H1 (cell line): ENCODE measurements at regions not wholly inside any gene's neighbourhood (a gene's known extent, or its start where the extent isn't known, plus 50 kb on each side); places are given as distances from the start of the nearest gene placed in this dataset.

Experiments
- ATF2 ChIP-seq: IDR thresholded peaks from 2 replicates; pipeline ENCODE4 v1.6.1; 2012; ENCODE audit warnings: low read length, inconsistent platforms
- CEBPB ChIP-seq: IDR thresholded peaks from 2 replicates; pipeline ENCODE4 v1.6.1; 2012; ENCODE audit warnings: low read depth, low read length
- EZH2 ChIP-seq: fragments of 200-600 bp; sonication (generic); IDR thresholded peaks from 2 replicates; pipeline ENCODE4 v1.7.1; 2012; ENCODE audit warnings: low read depth, mild to moderate bottlenecking, moderate library complexity, low read length, inconsistent platforms; ENCODE audit not compliant: severe bottlenecking
- GTF2F1 ChIP-seq: IDR thresholded peaks from 2 replicates; pipeline ENCODE4 v1.6.1; 2012; ENCODE audit warnings: low read depth, low read length, improper control_type of control experiment, borderline replicate concordance
- POLR2A ChIP-seq, 2 experiments: IDR thresholded peaks; 1 replicate in 1 of 2; 2 replicates in 1 of 2; pipeline ENCODE4 v1.6.1; 2011; ENCODE audit warnings: low read depth in 2 of 2, low read length in 2 of 2, mild to moderate bottlenecking in 2 of 2; ENCODE audit errors: control extremely low read depth in 1 of 2
- SUZ12 ChIP-seq: fragments of 200-600 bp; sonication (generic); IDR thresholded peaks from 2 replicates; pipeline ENCODE4 v1.6.1; 2012; ENCODE audit warnings: mild to moderate bottlenecking, inconsistent platforms, low read length, moderate library complexity, mixed read lengths
- ZNF274 ChIP-seq: IDR thresholded peaks from 2 replicates; pipeline ENCODE4 v1.7.0; 2012; ENCODE audit warnings: low read length, borderline replicate concordance; ENCODE audit errors: extremely low read depth
- TF ChIP-seq, protein P1 (sequence below), 3 experiments: IDR thresholded peaks; 1 replicate in 2 of 3; 2 replicates in 1 of 3; pipeline versions ENCODE4 v1.5.1 to v1.6.1; 2011; ENCODE audit warnings: low read length in 3 of 3, mild to moderate bottlenecking in 3 of 3, inconsistent platforms in 2 of 3, low read depth in 1 of 3, moderate library complexity in 1 of 3; ENCODE audit not compliant: insufficient read depth in 1 of 3; ENCODE audit errors: control extremely low read depth in 1 of 3

GRCh38 chr3:31294430-31295149 is 238.1 kb upstream of the STT3B start:
- TF ChIP-seq POLR2A (IDR thresholded peaks at IDR 0.05; ENCODE audit: control extremely low read depth in 1 of 2, low read depth in 2 of 2, low read length in 2 of 2) (no peak), ATF2 (no peak), CEBPB (no peak), EZH2 (no peak), SUZ12 (no peak), ZNF274 (no peak), GTF2F1 (no peak)
- TF ChIP-seq, protein P1, sequence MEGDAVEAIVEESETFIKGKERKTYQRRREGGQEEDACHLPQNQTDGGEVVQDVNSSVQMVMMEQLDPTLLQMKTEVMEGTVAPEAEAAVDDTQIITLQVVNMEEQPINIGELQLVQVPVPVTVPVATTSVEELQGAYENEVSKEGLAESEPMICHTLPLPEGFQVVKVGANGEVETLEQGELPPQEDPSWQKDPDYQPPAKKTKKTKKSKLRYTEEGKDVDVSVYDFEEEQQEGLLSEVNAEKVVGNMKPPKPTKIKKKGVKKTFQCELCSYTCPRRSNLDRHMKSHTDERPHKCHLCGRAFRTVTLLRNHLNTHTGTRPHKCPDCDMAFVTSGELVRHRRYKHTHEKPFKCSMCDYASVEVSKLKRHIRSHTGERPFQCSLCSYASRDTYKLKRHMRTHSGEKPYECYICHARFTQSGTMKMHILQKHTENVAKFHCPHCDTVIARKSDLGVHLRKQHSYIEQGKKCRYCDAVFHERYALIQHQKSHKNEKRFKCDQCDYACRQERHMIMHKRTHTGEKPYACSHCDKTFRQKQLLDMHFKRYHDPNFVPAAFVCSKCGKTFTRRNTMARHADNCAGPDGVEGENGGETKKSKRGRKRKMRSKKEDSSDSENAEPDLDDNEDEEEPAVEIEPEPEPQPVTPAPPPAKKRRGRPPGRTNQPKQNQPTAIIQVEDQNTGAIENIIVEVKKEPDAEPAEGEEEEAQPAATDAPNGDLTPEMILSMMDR (IDR thresholded peaks at IDR 0.05; ENCODE audit: control extremely low read depth in 1 of 3, insufficient read depth in 1 of 3, low read depth in 1 of 3, low read length in 3 of 3): no peak
